ENCODE measurements at regions not wholly inside any gene's neighbourhood (a gene's known extent, or its start where the extent isn't known, plus 50 kb on each side); places are given as distances from the start of the nearest gene placed in this dataset.

- TF ChIP-seq CTCF (optimal IDR thresholded peaks at IDR 0.05 in 1 of 3, IDR thresholded peaks at IDR 0.05 in 1 of 3, conservative IDR thresholded peaks at IDR 0.05 in 1 of 3; ENCODE audit: extremely low read depth in 1 of 3, insufficient read depth in 2 of 3, low read length in 3 of 3) (no peak), EZH2 (IDR thresholded peaks at IDR 0.05; ENCODE audit: low read length) (no peak)
- Histone ChIP-seq H3K36me3 (ENCODE audit: control insufficient read depth in 2 of 2, extremely low read depth in 1 of 2, insufficient read depth in 2 of 2, low read length in 2 of 2) (no peaks in the 10 kb centered on the region), H3K4me1 (ENCODE audit: control insufficient read depth, extremely low read depth, insufficient read depth, low read length) (no peaks in the 10 kb centered on the region), H3K27ac (ENCODE audit: control insufficient read depth, insufficient read depth, low read length) (no peak overlapping the region), H3K9me3 (ENCODE audit: control insufficient read depth, low read depth, low read length) (no peaks in the 10 kb centered on the region), H2AFZ (ENCODE audit: control insufficient read depth, low read length) (no peak overlapping the region), H3K9ac (ENCODE audit: control insufficient read depth, extremely low read depth, insufficient read depth, low read length) (no peak overlapping the region), H3K9me1 (ENCODE audit: control insufficient read depth, extremely low read depth, insufficient read depth, low read length) (no peaks in the 10 kb centered on the region), H3K4me2 (ENCODE audit: control insufficient read depth, extremely low read depth, insufficient read depth, low read depth, low read length) (no peak overlapping the region), H3K79me2 (ENCODE audit: control insufficient read depth, insufficient read depth, low read length) (no peaks in the 10 kb centered on the region), H3K27me3 (ENCODE audit: control insufficient read depth, extremely low read depth, insufficient read depth, low read length) (no peaks in the 10 kb centered on the region), H3K4me3 (ENCODE audit: control insufficient read depth in 2 of 3, extremely low read depth in 1 of 3, insufficient read depth in 2 of 3, low read depth in 1 of 3, low read length in 3 of 3) (no peak overlapping the region), H4K20me1 (ENCODE audit: control insufficient read depth, extremely low read depth, insufficient read depth, low read length) (no peaks in the 10 kb centered on the region)
- DNase-seq (ENCODE audit: low read depth, low spot score) (no peak), FAIRE-seq (no peak)
- dilution Hi-C loops (cut with MboI; ENCODE audit: extremely low pct_ligation_motif_present, low sequenced_read_pairs), result no loop called here
These were observed 51.2 kb upstream of the OXA1L start for GRCh38 chr14:22715186-22715812.

GRCh38 chr14:22715890-22716289, 50.6 kb upstream of the OXA1L start:
- H2AFZ ChIP-seq (ENCODE audit: control insufficient read depth, low read length), result no peak overlapping the region
- H3K36me3 ChIP-seq (ENCODE audit: control insufficient read depth in 2 of 2, extremely low read depth in 1 of 2, insufficient read depth in 2 of 2, low read length in 2 of 2), result no peaks in the 10 kb centered on the region
- dilution Hi-C loops (cut with MboI; ENCODE audit: extremely low pct_ligation_motif_present, low sequenced_read_pairs), result no loop called here
- H3K9me1 ChIP-seq (ENCODE audit: control insufficient read depth, extremely low read depth, insufficient read depth, low read length), result no peaks in the 10 kb centered on the region
- DNase-seq (ENCODE audit: low read depth, low spot score) (no peak), FAIRE-seq (no peak)
- no peaks in the 10 kb centered on the region for H3K4me1 ChIP-seq (ENCODE audit: control insufficient read depth, extremely low read depth, insufficient read depth, low read length)
- no peaks in the 10 kb centered on the region for H3K79me2 ChIP-seq (ENCODE audit: control insufficient read depth, insufficient read depth, low read length)
- H4K20me1 ChIP-seq (ENCODE audit: control insufficient read depth, extremely low read depth, insufficient read depth, low read length), result no peaks in the 10 kb centered on the region
- no peaks in the 10 kb centered on the region for H3K9me3 ChIP-seq (ENCODE audit: control insufficient read depth, low read depth, low read length)
- H3K4me2 ChIP-seq (ENCODE audit: control insufficient read depth, extremely low read depth, insufficient read depth, low read depth, low read length), result no peak overlapping the region
- H3K9ac ChIP-seq (ENCODE audit: control insufficient read depth, extremely low read depth, insufficient read depth, low read length), result no peak overlapping the region
- no peak overlapping the region for H3K27ac ChIP-seq (ENCODE audit: control insufficient read depth, insufficient read depth, low read length)
- H3K4me3 ChIP-seq (ENCODE audit: control insufficient read depth in 2 of 3, extremely low read depth in 1 of 3, insufficient read depth in 2 of 3, low read depth in 1 of 3, low read length in 3 of 3), result no peak overlapping the region
- H3K27me3 ChIP-seq (ENCODE audit: control insufficient read depth, extremely low read depth, insufficient read depth, low read length), result no peaks in the 10 kb centered on the region
- TF ChIP-seq CTCF (optimal IDR thresholded peaks at IDR 0.05 in 1 of 3, IDR thresholded peaks at IDR 0.05 in 1 of 3, conservative IDR thresholded peaks at IDR 0.05 in 1 of 3; ENCODE audit: extremely low read depth in 1 of 3, insufficient read depth in 2 of 3, low read length in 3 of 3), result no peak
- no peak for TF ChIP-seq EZH2 (IDR thresholded peaks at IDR 0.05; ENCODE audit: low read length)
